Astrocyte (in vitro differentiated cells and primary cell): ENCODE measurements at regions not wholly inside any gene's neighbourhood (a gene's known extent, or its start where the extent isn't known, plus 50 kb on each side); places are given as distances from the start of the nearest gene placed in this dataset.

Experiments used
- DNase-seq: peaks from one replicate; pipeline ENCODE4 v3.0.0-alpha.2; 2010; ENCODE audit warnings: low read depth
- FAIRE-seq: peaks from 2 replicates; lab custom pipeline; 2011; peaks lifted over from hg19 to GRCh38; lab: Jason Lieb, UNC
- H2AFZ ChIP-seq: 2 replicates; pipeline ENCODE4 v1.6.0; 2012; ENCODE audit warnings: low read depth, low read length, inconsistent platforms
- H3K27ac ChIP-seq: 2 replicates; pipeline ENCODE4 v1.5.1; 2011; ENCODE audit warnings: low read depth, low read length, inconsistent platforms
- H3K27me3 ChIP-seq: 2 replicates; pipeline ENCODE4 v1.6.0; 2011; ENCODE audit warnings: low read length, inconsistent platforms; ENCODE audit not compliant: insufficient read depth
- H3K36me3 ChIP-seq: 2 replicates; pipeline ENCODE4 v1.5.1; 2011; ENCODE audit warnings: low read length, inconsistent platforms; ENCODE audit not compliant: insufficient read depth
- H3K4me1 ChIP-seq: 2 replicates; pipeline ENCODE4 v1.5.1; 2011; ENCODE audit warnings: low read length, inconsistent platforms; ENCODE audit not compliant: insufficient read depth
- H3K4me2 ChIP-seq: 2 replicates; pipeline ENCODE4 v1.6.0; 2012; ENCODE audit warnings: low read length, inconsistent platforms
- H3K4me3 ChIP-seq: 2 replicates; pipeline ENCODE4 v1.5.1; 2011; ENCODE audit warnings: low read depth, mild to moderate bottlenecking, low read length, inconsistent platforms; ENCODE audit not compliant: insufficient read depth
- H3K79me2 ChIP-seq: 2 replicates; pipeline ENCODE4 v1.6.0; 2012; ENCODE audit warnings: mild to moderate bottlenecking, low read length, inconsistent platforms; ENCODE audit not compliant: insufficient read depth
- H3K9ac ChIP-seq: 2 replicates; pipeline ENCODE4 v1.6.0; 2012; ENCODE audit warnings: mild to moderate bottlenecking, low read length, inconsistent platforms
- H3K9me3 ChIP-seq: 2 replicates; pipeline ENCODE4 v1.5.1; 2012; ENCODE audit warnings: low read depth, mild to moderate bottlenecking, low read length, inconsistent platforms; ENCODE audit not compliant: insufficient read depth
- H4K20me1 ChIP-seq: 2 replicates; pipeline ENCODE4 v1.6.0; 2012; ENCODE audit warnings: low read length, inconsistent platforms; ENCODE audit not compliant: insufficient read depth
- H3K27ac Mint-ChIP-seq: one replicate; pipeline ENCODE4 v1.8.0; 2021; ENCODE audit warnings: mild to moderate bottlenecking, mixed read lengths; ENCODE audit not compliant: unreplicated experiment
- H3K27me3 Mint-ChIP-seq: one replicate; pipeline ENCODE4 v1.8.0; 2021; ENCODE audit warnings: low read depth, mixed read lengths; ENCODE audit not compliant: unreplicated experiment
- H3K36me3 Mint-ChIP-seq: one replicate; pipeline ENCODE4 v1.8.0; 2021; ENCODE audit warnings: low read depth, mixed read lengths; ENCODE audit not compliant: unreplicated experiment
- H3K4me1 Mint-ChIP-seq: one replicate; pipeline ENCODE4 v1.8.0; 2021; ENCODE audit warnings: low read depth, mixed read lengths; ENCODE audit not compliant: unreplicated experiment
- H3K4me3 Mint-ChIP-seq: one replicate; pipeline ENCODE4 v1.8.0; 2021; ENCODE audit warnings: mild to moderate bottlenecking, moderate library complexity, mixed read lengths; ENCODE audit not compliant: unreplicated experiment
- H3K9me3 Mint-ChIP-seq: one replicate; pipeline ENCODE4 v1.8.0; 2021; ENCODE audit warnings: mild to moderate bottlenecking, mixed read lengths; ENCODE audit not compliant: unreplicated experiment
- EZH2 ChIP-seq: IDR thresholded peaks from 2 replicates; pipeline ENCODE4 v1.6.1; 2012; ENCODE audit warnings: mild to moderate bottlenecking, low read length, inconsistent platforms; ENCODE audit not compliant: insufficient read depth
- TF ChIP-seq, protein P1 (sequence below): IDR thresholded peaks from 2 replicates; pipeline ENCODE4 v1.5.1; 2011; ENCODE audit warnings: low read depth, mild to moderate bottlenecking, inconsistent platforms, low read length, moderate library complexity; ENCODE audit not compliant: insufficient read depth

DNA sequence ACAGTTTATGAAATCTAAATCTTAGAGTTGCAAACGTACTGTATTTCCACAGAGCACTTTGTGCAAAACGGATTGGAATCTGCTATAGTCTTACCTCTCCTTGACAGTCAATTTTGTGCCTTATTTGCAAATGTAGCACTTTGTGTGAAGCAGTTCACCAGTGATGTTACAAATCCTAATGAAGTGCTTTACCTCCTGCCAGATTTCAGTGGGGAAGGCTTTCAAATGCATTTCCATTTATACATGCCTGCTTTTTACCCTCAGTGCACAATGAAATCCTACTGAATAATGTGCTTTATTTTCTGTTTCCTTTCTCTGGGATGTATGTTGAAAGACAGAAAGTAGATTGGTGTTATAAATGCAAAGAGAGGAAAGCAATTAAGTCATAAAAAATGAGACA lies 2141.6 kb upstream of the C9orf72 start:
- no peak for FAIRE-seq
- H3K27me3 Mint-ChIP-seq = no peaks in the 10 kb centered on the region
- no peaks in the 10 kb centered on the region for H4K20me1 ChIP-seq

DNA sequence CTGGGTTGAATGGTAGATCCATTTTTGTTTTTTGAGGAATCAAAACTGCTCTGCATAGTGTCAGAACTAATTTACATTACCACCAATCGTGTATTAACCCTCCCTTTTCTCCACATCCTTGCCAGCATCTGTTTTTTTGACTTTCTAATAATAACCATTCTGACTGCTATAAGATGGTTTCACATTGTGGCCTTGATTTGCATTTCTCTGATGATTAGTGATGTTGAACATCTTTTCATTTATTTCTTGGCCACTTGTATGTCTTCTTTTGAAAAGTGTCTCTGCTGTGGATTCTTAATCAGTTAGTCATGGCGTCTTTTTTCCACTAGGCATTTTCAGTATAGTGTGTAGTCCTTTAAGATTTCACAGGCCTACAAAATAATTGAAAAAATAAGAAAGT lies 2144.3 kb upstream of the C9orf72 start:
- Mint-ChIP-seq H3K4me1 (peaks cover 9% of the 10 kb centered on the region), H3K27me3 (no peaks in the 10 kb centered on the region), H3K4me3 (no peak overlapping the region), H3K36me3 (no peaks in the 10 kb centered on the region), H3K9me3 (peaks cover 2% of the 10 kb centered on the region), H3K27ac (no peak overlapping the region)
- TF ChIP-seq, protein P1, sequence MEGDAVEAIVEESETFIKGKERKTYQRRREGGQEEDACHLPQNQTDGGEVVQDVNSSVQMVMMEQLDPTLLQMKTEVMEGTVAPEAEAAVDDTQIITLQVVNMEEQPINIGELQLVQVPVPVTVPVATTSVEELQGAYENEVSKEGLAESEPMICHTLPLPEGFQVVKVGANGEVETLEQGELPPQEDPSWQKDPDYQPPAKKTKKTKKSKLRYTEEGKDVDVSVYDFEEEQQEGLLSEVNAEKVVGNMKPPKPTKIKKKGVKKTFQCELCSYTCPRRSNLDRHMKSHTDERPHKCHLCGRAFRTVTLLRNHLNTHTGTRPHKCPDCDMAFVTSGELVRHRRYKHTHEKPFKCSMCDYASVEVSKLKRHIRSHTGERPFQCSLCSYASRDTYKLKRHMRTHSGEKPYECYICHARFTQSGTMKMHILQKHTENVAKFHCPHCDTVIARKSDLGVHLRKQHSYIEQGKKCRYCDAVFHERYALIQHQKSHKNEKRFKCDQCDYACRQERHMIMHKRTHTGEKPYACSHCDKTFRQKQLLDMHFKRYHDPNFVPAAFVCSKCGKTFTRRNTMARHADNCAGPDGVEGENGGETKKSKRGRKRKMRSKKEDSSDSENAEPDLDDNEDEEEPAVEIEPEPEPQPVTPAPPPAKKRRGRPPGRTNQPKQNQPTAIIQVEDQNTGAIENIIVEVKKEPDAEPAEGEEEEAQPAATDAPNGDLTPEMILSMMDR = no peak
- TF ChIP-seq EZH2 = no peak
- Histone ChIP-seq H4K20me1 (no peaks in the 10 kb centered on the region), H3K9me3 (no peaks in the 10 kb centered on the region), H2AFZ (no peak overlapping the region), H3K36me3 (no peaks in the 10 kb centered on the region), H3K79me2 (no peaks in the 10 kb centered on the region), H3K27ac (no peak overlapping the region), H3K4me3 (no peak overlapping the region), H3K9ac (no peak overlapping the region), H3K27me3 (no peaks in the 10 kb centered on the region), H3K4me1 (no peaks in the 10 kb centered on the region), H3K4me2 (no peak overlapping the region)
- DNase-seq (no peak), FAIRE-seq (no peak)

More for the DNA sequence above, 2141.6 kb upstream of the C9orf72 start:
- H3K9me3 Mint-ChIP-seq = no peaks in the 10 kb centered on the region
- H3K4me3 ChIP-seq = no peak overlapping the region
- no peaks in the 10 kb centered on the region for H3K27me3 ChIP-seq
- no peak overlapping the region for H3K27ac ChIP-seq
- TF ChIP-seq, protein P1 = no peak
- TF ChIP-seq EZH2 = no peak
- DNase-seq = no peak
- no peaks in the 10 kb centered on the region for H3K4me1 ChIP-seq
- no peak overlapping the region for H3K9ac ChIP-seq
- H3K36me3 ChIP-seq = no peaks in the 10 kb centered on the region
- no peak overlapping the region for H2AFZ ChIP-seq
- no peak overlapping the region for H3K27ac Mint-ChIP-seq
- H3K4me2 ChIP-seq = no peak overlapping the region
- no peaks in the 10 kb centered on the region for H3K9me3 ChIP-seq
- no peaks in the 10 kb centered on the region for H3K79me2 ChIP-seq
- H3K36me3 Mint-ChIP-seq = no peaks in the 10 kb centered on the region
- no peak overlapping the region for H3K4me3 Mint-ChIP-seq
- peaks cover 9% of the 10 kb centered on the region for H3K4me1 Mint-ChIP-seq

DNA sequence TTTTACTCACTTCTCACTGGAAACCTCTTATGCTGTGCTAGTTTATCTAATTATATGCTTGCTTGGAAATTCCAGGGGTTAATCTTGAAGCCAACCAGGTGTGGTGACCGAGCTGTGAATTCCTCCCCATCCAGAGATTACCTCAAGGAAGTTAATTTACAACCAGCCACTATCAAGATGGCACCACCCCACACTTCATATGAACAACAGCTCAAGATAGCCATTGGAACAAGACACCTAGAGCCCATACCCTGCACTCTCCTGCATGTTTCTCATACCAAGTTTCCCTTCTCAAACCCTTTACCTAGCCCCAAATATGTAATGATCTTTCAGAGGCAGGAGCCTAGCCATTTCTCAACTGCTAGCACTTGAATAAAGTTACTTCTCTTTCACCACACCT lies 2156.9 kb upstream of the C9orf72 start:
- no peak overlapping the region for H3K9ac ChIP-seq
- no peak for DNase-seq
- no peaks in the 10 kb centered on the region for H3K4me1 ChIP-seq
- no peak overlapping the region for H2AFZ ChIP-seq
- no peak overlapping the region for H3K4me3 Mint-ChIP-seq
- peaks cover 4% of the 10 kb centered on the region for H3K9me3 ChIP-seq
- H3K4me2 ChIP-seq = no peak overlapping the region
- TF ChIP-seq EZH2 = no peak
- TF ChIP-seq, protein P1 = no peak
- H3K36me3 Mint-ChIP-seq = no peaks in the 10 kb centered on the region
- H3K36me3 ChIP-seq = no peaks in the 10 kb centered on the region
- peaks cover 3% of the 10 kb centered on the region for H3K4me1 Mint-ChIP-seq
- H3K9me3 Mint-ChIP-seq = peaks cover 2% of the 10 kb centered on the region
- no peak overlapping the region for H3K27ac ChIP-seq
- FAIRE-seq = no peak
- H3K4me3 ChIP-seq = no peak overlapping the region
- no peaks in the 10 kb centered on the region for H3K79me2 ChIP-seq
- no peaks in the 10 kb centered on the region for H3K27me3 ChIP-seq
- H3K27ac Mint-ChIP-seq = no peak overlapping the region
- no peaks in the 10 kb centered on the region for H4K20me1 ChIP-seq
- no peaks in the 10 kb centered on the region for H3K27me3 Mint-ChIP-seq
